SK-N-SH (cell line): ENCODE measurements at regions not wholly inside any gene's neighbourhood (a gene's known extent, or its start where the extent isn't known, plus 50 kb on each side); places are given as distances from the start of the nearest gene placed in this dataset.

ENCODE experiments used
- CTCF ChIA-PET: fragments of 300-600, 350-600 bp; formaldehyde crosslinking; extraction: SDS; loops from one replicate; lab custom pipeline; 2021; lab: Yijun Ruan, JAX
- POLR2A ChIA-PET: fragments of 350-600 bp; sonication (Branson Sonifier 250); formaldehyde crosslinking; extraction: SDS; loops from one replicate; lab custom pipeline; 2020; ENCODE audit warnings: antibody characterized with exemption, inconsistent platforms; lab: Yijun Ruan, JAX
- DNase-seq: peaks from one replicate; pipeline ENCODE4 v3.0.0; 2012
- H2AFZ ChIP-seq: fragments of 200-600 bp; sonication (generic); 2 replicates; pipeline ENCODE4 v1.8.1; 2016; ENCODE audit warnings: antibody characterized with exemption, mild to moderate bottlenecking, low read depth
- H3F3A ChIP-seq: fragments of 200-600 bp; sonication (generic); replicated peaks from 2 replicates; pipeline ENCODE3; 2016; ENCODE audit warnings: antibody characterized with exemption, mild to moderate bottlenecking; ENCODE audit not compliant: insufficient read depth
- H3K27ac ChIP-seq, 2 experiments: fragments of 200-500 bp in 1 of 2; fragments of 200-600 bp in 1 of 2; sonication (Bioruptor generic) in 1 of 2; sonication (generic), shearing (Covaris generic) in 1 of 2; 2 replicates each; pipeline versions ENCODE4 v1.5.1 to v1.6.1; 2014 to 2016; ENCODE audit warnings: low read depth in 2 of 2, inconsistent platforms in 1 of 2, low read length in 1 of 2, mild to moderate bottlenecking in 1 of 2, mixed read lengths in 1 of 2
- H3K27me3 ChIP-seq: fragments of 200-600 bp; sonication (generic), shearing (Covaris generic); 2 replicates; pipeline ENCODE4 v1.6.1; 2016; ENCODE audit warnings: mixed run types; ENCODE audit not compliant: insufficient read depth
- H3K36me3 ChIP-seq, 2 experiments: fragments of 200-500 bp in 1 of 2; fragments of 200-600 bp in 1 of 2; sonication (Bioruptor generic) in 1 of 2; sonication (generic) in 1 of 2; replicated peaks in 1 of 2; 2 replicates each; pipeline versions ENCODE3 to v1.5.1; 2014 to 2016; ENCODE audit warnings: low read length in 1 of 2, mild to moderate bottlenecking in 1 of 2; ENCODE audit not compliant: insufficient read depth in 2 of 2, control insufficient read depth in 1 of 2
- H3K4me1 ChIP-seq, 2 experiments: fragments of 200-500 bp in 1 of 2; fragments of 200-600 bp in 1 of 2; sonication (Bioruptor generic) in 1 of 2; sonication (generic), shearing (Covaris generic) in 1 of 2; 2 replicates each; pipeline versions ENCODE4 v1.5.1 to v1.6.1; 2014 to 2016; ENCODE audit warnings: low read depth in 1 of 2, low read length in 1 of 2, mixed run types in 1 of 2; ENCODE audit not compliant: insufficient read depth in 2 of 2, control insufficient read depth in 1 of 2
- H3K4me2 ChIP-seq: fragments of 200-600 bp; sonication (generic), shearing (Covaris generic); 2 replicates; pipeline ENCODE4 v1.6.1; 2017; ENCODE audit warnings: mixed run types
- H3K4me3 ChIP-seq, 2 experiments: fragments of 200-500 bp in 1 of 2; fragments of 200-600 bp in 1 of 2; sonication (Bioruptor generic) in 1 of 2; sonication (generic), shearing (Covaris generic) in 1 of 2; 2 replicates each; pipeline versions ENCODE4 v1.5.1 to v1.8.1; 2014 to 2016; ENCODE audit warnings: low read depth in 2 of 2, inconsistent platforms in 1 of 2, low read length in 1 of 2, mild to moderate bottlenecking in 1 of 2, mixed read lengths in 1 of 2, moderate library complexity in 1 of 2
- H3K79me2 ChIP-seq: fragments of 200-600 bp; sonication (generic); 2 replicates; pipeline ENCODE4 v1.8.1; 2017; ENCODE audit warnings: mild to moderate bottlenecking; ENCODE audit not compliant: insufficient read depth
- H3K9ac ChIP-seq: fragments of 200-600 bp; sonication (generic); 2 replicates; pipeline ENCODE4 v1.6.1; 2017; ENCODE audit warnings: mixed run types
- H3K9me2 ChIP-seq: fragments of 200-600 bp; sonication (generic); 2 replicates; pipeline ENCODE4 v1.6.1; 2017; ENCODE audit warnings: mixed run types
- H3K9me3 ChIP-seq: fragments of 200-600 bp; sonication (generic); 2 replicates; pipeline ENCODE4 v1.6.1; 2017; ENCODE audit warnings: mixed run types, mild to moderate bottlenecking, moderate library complexity
- H4K20me1 ChIP-seq: fragments of 200-600 bp; sonication (generic); 2 replicates; pipeline ENCODE4 v1.6.1; 2017; ENCODE audit warnings: mild to moderate bottlenecking, mixed run types; ENCODE audit not compliant: insufficient read depth
- EZH2phosphoT487 ChIP-seq: fragments of 200-600 bp; sonication (generic); IDR thresholded peaks from 2 replicates; pipeline ENCODE4 v1.6.1; 2017; ENCODE audit warnings: low read depth, mixed run types, mild to moderate bottlenecking, antibody characterized with exemption, moderate library complexity, borderline replicate concordance
- MEF2A ChIP-seq: IDR thresholded peaks from 2 replicates; pipeline ENCODE4 v1.4.0; 2012; ENCODE audit warnings: low read depth, borderline replicate concordance
- SMC3 ChIP-seq: IDR thresholded peaks from 2 replicates; pipeline ENCODE4 v1.6.1; 2012; ENCODE audit warnings: low read depth, low read length, improper control_type of control experiment
- WGBS: methylation state at CpG from one replicate; pipeline ENCODE4 v1.1.6; 2017; ENCODE audit warnings: low lambda C conversion rate; 5-methylcytosine and 5-hydroxymethylcytosine counted together
- TF ChIP-seq, protein P1 (sequence below): IDR thresholded peaks from 2 replicates; pipeline ENCODE4 v1.4.0; 2012; ENCODE audit warnings: low read depth, borderline replicate concordance
- TF ChIP-seq, protein P2 (sequence below): IDR thresholded peaks from 2 replicates; pipeline ENCODE4; 2012
- TF ChIP-seq, protein P3 (sequence below): IDR thresholded peaks from 2 replicates; pipeline ENCODE4 v1.6.1; 2012; ENCODE audit warnings: mild to moderate bottlenecking, low read depth, low read length, moderate library complexity

DNA sequence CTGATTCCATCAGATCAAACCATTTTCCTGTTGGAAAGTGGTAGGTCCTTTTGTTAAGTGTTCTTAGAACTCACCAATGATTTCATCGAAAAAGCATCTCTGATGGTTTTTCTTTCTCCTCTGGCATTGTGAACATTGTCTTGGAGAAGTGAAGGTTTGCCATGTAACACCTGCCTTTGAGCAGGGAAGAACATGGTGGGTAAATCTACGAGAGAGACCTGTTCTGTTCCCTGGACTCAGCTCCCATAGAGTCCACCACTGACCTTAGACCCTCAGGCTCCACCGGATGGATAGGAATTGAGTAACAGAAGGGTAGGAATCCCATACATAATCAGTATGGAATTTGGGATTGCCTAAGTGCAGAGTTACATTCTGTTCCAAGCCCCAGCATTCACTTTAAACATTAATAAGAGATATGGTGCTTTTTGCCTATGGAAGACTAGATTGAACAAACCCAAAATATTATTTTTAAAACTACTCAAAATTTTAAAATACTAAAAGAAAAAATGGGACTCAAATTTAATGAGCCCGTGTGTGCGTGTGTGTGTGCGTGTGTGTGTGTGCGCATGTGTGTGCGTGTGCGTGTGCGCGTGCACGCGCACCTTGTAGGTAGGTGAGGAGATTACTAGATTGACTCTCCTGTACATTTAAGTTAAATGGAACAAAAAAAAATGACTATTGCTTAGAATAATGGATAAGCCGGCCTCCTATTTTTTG lies 92.0 kb downstream of the C9orf152 start (continued):
- TF ChIP-seq, protein P1, sequence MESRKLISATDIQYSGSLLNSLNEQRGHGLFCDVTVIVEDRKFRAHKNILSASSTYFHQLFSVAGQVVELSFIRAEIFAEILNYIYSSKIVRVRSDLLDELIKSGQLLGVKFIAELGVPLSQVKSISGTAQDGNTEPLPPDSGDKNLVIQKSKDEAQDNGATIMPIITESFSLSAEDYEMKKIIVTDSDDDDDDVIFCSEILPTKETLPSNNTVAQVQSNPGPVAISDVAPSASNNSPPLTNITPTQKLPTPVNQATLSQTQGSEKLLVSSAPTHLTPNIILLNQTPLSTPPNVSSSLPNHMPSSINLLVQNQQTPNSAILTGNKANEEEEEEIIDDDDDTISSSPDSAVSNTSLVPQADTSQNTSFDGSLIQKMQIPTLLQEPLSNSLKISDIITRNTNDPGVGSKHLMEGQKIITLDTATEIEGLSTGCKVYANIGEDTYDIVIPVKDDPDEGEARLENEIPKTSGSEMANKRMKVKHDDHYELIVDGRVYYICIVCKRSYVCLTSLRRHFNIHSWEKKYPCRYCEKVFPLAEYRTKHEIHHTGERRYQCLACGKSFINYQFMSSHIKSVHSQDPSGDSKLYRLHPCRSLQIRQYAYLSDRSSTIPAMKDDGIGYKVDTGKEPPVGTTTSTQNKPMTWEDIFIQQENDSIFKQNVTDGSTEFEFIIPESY: no peak
- TF ChIP-seq SMC3: no peak
- TF ChIP-seq MEF2A: no peak
- no peak for TF ChIP-seq EZH2phosphoT487

DNA sequence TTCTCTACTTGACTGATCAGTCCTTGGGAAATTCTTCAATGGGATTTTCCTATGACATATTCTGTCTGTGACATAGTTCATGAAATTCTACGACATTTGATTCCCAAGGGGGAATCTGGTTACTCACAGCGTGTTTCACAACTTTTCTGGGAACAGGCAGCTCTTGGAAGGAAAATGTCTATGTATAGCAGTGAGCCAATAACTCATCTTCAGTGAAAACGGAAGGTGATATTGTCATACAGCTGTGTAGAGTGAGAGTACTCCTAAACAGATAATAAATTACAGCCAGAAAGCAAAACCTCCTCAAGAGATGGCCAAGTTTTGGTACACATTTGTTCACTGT lies 91.4 kb downstream of the C9orf152 start:
- no peaks in the 10 kb centered on the region for H3K9me2 ChIP-seq
- ChIA-PET CTCF (interaction anchor here (1.2 kb wide), 1 partner anchor 11 kb away, joined by 4 read pairs; no protein-coding TSS in a partner anchor), POLR2A (interaction anchor here (1.6 kb wide), 1 partner anchor 12 kb away, joined by 3 read pairs; no protein-coding TSS in a partner anchor)
- H3K27me3 ChIP-seq: no peaks in the 10 kb centered on the region
- H3K9ac ChIP-seq: no peak overlapping the region
- H3K79me2 ChIP-seq: peaks cover 99% of the 10 kb centered on the region
- H3K4me1 ChIP-seq: peaks cover 0 to 13% of the 10 kb centered on the region in 2 experiments; a peak in 1 of 4 replicates
- H3K4me2 ChIP-seq: no peak overlapping the region
- 34% methylated on average over 3 of the region's 3 CpGs for WGBS
- H4K20me1 ChIP-seq: peaks cover 91% of the 10 kb centered on the region
- no peaks in the 10 kb centered on the region for H3F3A ChIP-seq
- no peak overlapping the region for H3K4me3 ChIP-seq
- peak overlapping the region in 1 of 2 experiments; percentile 61; a peak in 2 of 4 replicates for H3K27ac ChIP-seq
- TF ChIP-seq, protein P2, sequence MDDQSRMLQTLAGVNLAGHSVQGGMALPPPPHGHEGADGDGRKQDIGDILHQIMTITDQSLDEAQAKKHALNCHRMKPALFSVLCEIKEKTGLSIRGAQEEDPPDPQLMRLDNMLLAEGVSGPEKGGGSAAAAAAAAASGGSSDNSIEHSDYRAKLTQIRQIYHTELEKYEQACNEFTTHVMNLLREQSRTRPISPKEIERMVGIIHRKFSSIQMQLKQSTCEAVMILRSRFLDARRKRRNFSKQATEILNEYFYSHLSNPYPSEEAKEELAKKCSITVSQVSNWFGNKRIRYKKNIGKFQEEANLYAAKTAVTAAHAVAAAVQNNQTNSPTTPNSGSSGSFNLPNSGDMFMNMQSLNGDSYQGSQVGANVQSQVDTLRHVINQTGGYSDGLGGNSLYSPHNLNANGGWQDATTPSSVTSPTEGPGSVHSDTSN: peak; percentile 54; the same call in 1 of the 2 replicates
- TF ChIP-seq, protein P3, sequence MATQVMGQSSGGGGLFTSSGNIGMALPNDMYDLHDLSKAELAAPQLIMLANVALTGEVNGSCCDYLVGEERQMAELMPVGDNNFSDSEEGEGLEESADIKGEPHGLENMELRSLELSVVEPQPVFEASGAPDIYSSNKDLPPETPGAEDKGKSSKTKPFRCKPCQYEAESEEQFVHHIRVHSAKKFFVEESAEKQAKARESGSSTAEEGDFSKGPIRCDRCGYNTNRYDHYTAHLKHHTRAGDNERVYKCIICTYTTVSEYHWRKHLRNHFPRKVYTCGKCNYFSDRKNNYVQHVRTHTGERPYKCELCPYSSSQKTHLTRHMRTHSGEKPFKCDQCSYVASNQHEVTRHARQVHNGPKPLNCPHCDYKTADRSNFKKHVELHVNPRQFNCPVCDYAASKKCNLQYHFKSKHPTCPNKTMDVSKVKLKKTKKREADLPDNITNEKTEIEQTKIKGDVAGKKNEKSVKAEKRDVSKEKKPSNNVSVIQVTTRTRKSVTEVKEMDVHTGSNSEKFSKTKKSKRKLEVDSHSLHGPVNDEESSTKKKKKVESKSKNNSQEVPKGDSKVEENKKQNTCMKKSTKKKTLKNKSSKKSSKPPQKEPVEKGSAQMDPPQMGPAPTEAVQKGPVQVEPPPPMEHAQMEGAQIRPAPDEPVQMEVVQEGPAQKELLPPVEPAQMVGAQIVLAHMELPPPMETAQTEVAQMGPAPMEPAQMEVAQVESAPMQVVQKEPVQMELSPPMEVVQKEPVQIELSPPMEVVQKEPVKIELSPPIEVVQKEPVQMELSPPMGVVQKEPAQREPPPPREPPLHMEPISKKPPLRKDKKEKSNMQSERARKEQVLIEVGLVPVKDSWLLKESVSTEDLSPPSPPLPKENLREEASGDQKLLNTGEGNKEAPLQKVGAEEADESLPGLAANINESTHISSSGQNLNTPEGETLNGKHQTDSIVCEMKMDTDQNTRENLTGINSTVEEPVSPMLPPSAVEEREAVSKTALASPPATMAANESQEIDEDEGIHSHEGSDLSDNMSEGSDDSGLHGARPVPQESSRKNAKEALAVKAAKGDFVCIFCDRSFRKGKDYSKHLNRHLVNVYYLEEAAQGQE: no peak
- DNase-seq: no peak
- no peaks in the 10 kb centered on the region for H3K9me3 ChIP-seq
- H3K36me3 ChIP-seq: peaks cover 0 to 31% of the 10 kb centered on the region in 2 experiments
- H2AFZ ChIP-seq: no peak overlapping the region
